ENCODE measurements at regions not wholly inside any gene's neighbourhood (a gene's known extent, or its start where the extent isn't known, plus 50 kb on each side); places are given as distances from the start of the nearest gene placed in this dataset.
"Not testable (repeated sequence)": the region's sequence is repeated elsewhere in the genome, so short reads cannot be mapped to it uniquely, and the experiment has no call there.

- TF ChIP-seq Cebpa-rat (IDR thresholded peaks at IDR 0.05): no peak
- Histone ChIP-seq H3K9me3 (replicated peaks in 1 of 11) (no peaks in the 10 kb centered on the region), H3K4me3 (no peak overlapping the region), H3K4me2 (peak overlapping the region in 8 of 11 experiments; percentile 54 to 88 (median 74); a peak in 14 of 22 replicates), H3K4me1 (peaks cover 5 to 52% (median 48%) of the 10 kb centered on the region in 10 experiments; a peak in 18 of 20 replicates), H3K27me3 (peaks cover 7 to 25% (median 21%) of the 10 kb centered on the region in 11 experiments; a peak in 20 of 22 replicates), H4K20me1 (peaks cover 0 to 33% (median 0%) of the 10 kb centered on the region in 11 experiments; a peak in 7 of 22 replicates), H3K9ac (no peak overlapping the region), H3K36me3 (no peaks in the 10 kb centered on the region), H3K27ac (no peak overlapping the region)
Measured at GRCh38 chr5:136768457-136768856, 403.1 kb upstream of the TRPC7 start.

DNA sequence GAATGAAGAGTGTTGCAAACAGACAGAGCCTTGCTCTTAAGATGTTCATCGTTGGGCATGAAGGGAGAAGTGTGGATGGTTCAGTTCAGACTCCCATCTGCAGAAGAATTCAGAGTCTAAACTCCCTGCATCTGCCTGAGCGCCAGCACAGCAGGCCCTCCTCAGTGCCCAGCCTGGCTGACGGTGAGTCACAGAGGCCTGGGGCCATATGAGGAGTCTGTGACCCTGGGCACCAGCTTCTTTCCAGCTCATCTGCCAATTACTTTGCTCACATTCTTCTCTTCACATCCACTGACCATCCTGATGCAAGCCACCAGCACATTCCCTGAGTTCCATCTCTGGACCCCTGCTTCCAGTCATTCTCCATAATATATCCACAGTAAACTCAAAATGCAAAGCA, 401.1 kb upstream of the TRPC7 start:
- no peak overlapping the region for H3K9ac ChIP-seq
- H3K27ac ChIP-seq: no peak overlapping the region
- no peak for TF ChIP-seq Cebpa-rat (IDR thresholded peaks at IDR 0.05)
- no peaks in the 10 kb centered on the region for H3K36me3 ChIP-seq
- H4K20me1 ChIP-seq: peaks cover 0 to 24% (median 0%) of the 10 kb centered on the region in 11 experiments; a peak in 7 of 22 replicates
- H3K4me1 ChIP-seq: peaks cover 5 to 34% (median 30%) of the 10 kb centered on the region in 10 experiments; a peak in 18 of 20 replicates
- H3K4me3 ChIP-seq: no peak overlapping the region
- H3K4me2 ChIP-seq: no peak overlapping the region
- no peaks in the 10 kb centered on the region for H3K9me3 ChIP-seq (replicated peaks in 1 of 11)
- peaks cover 0 to 13% (median 11%) of the 10 kb centered on the region in 11 experiments; a peak in 19 of 22 replicates for H3K27me3 ChIP-seq

- Histone ChIP-seq H3K4me3 (no peak overlapping the region), H3K9ac (no peak overlapping the region), H4K20me1 (peaks cover 0 to 12% (median 0%) of the 10 kb centered on the region in 11 experiments; a peak in 6 of 22 replicates), H3K27ac (no peak overlapping the region), H3K27me3 (no peaks in the 10 kb centered on the region), H3K9me3 (replicated peaks in 1 of 11) (no peaks in the 10 kb centered on the region), H3K4me2 (no peak overlapping the region), H3K36me3 (no peaks in the 10 kb centered on the region), H3K4me1 (peaks cover 0 to 16% (median 13%) of the 10 kb centered on the region in 10 experiments; a peak in 13 of 20 replicates)
- TF ChIP-seq Cebpa-rat (IDR thresholded peaks at IDR 0.05): no peak
Measured at GRCh38 chr5:136764601-136765000, 399.3 kb upstream of the TRPC7 start.

GRCh38 chr5:136763548-136763947, 398.2 kb upstream of the TRPC7 start:
- H3K9ac ChIP-seq: no peak overlapping the region
- H3K27ac ChIP-seq: no peak overlapping the region
- H3K36me3 ChIP-seq: no peaks in the 10 kb centered on the region
- H3K4me1 ChIP-seq: peaks cover 0 to 5% (median 2%) of the 10 kb centered on the region in 10 experiments; a peak in 9 of 20 replicates
- H3K4me2 ChIP-seq: no peak overlapping the region
- H3K4me3 ChIP-seq: no peak overlapping the region
- no peak for TF ChIP-seq Cebpa-rat (IDR thresholded peaks at IDR 0.05)
- H4K20me1 ChIP-seq: 0 out of 22 replicates have a peak, but pooled peaks cover 0 to 3% (median 0%) of the 10 kb centered on the region in 11 experiments
- H3K27me3 ChIP-seq: no peaks in the 10 kb centered on the region
- no peaks in the 10 kb centered on the region for H3K9me3 ChIP-seq (replicated peaks in 1 of 11)

DNA sequence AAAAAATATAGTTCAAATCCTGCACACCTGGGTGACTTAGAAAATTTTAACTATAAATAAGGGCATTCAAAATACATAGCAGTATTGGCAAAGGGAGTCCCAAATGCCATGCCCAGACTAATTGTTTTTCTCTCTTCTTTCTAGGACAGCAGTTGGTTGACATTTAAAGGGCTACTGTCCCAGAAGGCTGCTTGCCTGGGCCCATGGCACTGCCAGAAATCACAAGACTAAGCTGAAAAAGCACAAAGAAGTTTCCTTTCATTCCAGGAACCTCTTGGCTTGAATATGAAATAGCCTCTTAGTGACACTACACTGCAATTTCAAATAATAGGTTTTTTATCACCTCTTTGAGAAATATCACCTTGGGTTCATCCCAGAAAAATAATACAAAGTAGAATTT, 388.9 kb upstream of the TRPC7 start:
- no peak overlapping the region for H3K27ac ChIP-seq
- TF ChIP-seq Cebpa-rat (IDR thresholded peaks at IDR 0.05): no peak
- H3K4me3 ChIP-seq: no peak overlapping the region
- no peak overlapping the region for H3K9ac ChIP-seq
- H3K9me3 ChIP-seq (replicated peaks in 1 of 11): peaks cover 0 to 9% (median 0%) of the 10 kb centered on the region in 11 experiments; a peak in 2 of 22 replicates
- H3K4me1 ChIP-seq: peaks cover 0 to 9% (median 4%) of the 10 kb centered on the region in 10 experiments; a peak in 7 of 20 replicates
- H3K27me3 ChIP-seq: no peaks in the 10 kb centered on the region
- H3K4me2 ChIP-seq: no peak overlapping the region
- H4K20me1 ChIP-seq: no peaks in the 10 kb centered on the region
- no peaks in the 10 kb centered on the region for H3K36me3 ChIP-seq

- H3K4me2 ChIP-seq: no peak overlapping the region
- no peak overlapping the region for H3K27ac ChIP-seq
- H3K27me3 ChIP-seq: no peaks in the 10 kb centered on the region
- TF ChIP-seq Cebpa-rat (IDR thresholded peaks at IDR 0.05): no peak
- H3K9ac ChIP-seq: no peak overlapping the region
- no peak overlapping the region for H3K4me3 ChIP-seq
- H3K4me1 ChIP-seq: no peaks in the 10 kb centered on the region; a peak in 2 of 20 replicates
- no peaks in the 10 kb centered on the region for H3K36me3 ChIP-seq
- no peaks in the 10 kb centered on the region for H4K20me1 ChIP-seq
- no peaks in the 10 kb centered on the region for H3K9me3 ChIP-seq (replicated peaks in 1 of 11)
Measured at GRCh38 chr5:136750224-136750862, 385.0 kb upstream of the TRPC7 start.

GRCh38 chr5:136749016-136749415, 383.7 kb upstream of the TRPC7 start:
- Histone ChIP-seq H3K36me3 (no peaks in the 10 kb centered on the region), H3K4me3 (no peak overlapping the region), H3K4me2 (no peak overlapping the region), H3K9ac (no peak overlapping the region), H3K9me3 (replicated peaks in 1 of 11) (peaks cover 2 to 9% (median 8%) of the 10 kb centered on the region in 11 experiments; a peak in 19 of 22 replicates), H4K20me1 (no peaks in the 10 kb centered on the region), H3K27me3 (no peaks in the 10 kb centered on the region), H3K4me1 (no peaks in the 10 kb centered on the region; a peak in 2 of 20 replicates), H3K27ac (no peak overlapping the region)
- no peak for TF ChIP-seq Cebpa-rat (IDR thresholded peaks at IDR 0.05)

DNA sequence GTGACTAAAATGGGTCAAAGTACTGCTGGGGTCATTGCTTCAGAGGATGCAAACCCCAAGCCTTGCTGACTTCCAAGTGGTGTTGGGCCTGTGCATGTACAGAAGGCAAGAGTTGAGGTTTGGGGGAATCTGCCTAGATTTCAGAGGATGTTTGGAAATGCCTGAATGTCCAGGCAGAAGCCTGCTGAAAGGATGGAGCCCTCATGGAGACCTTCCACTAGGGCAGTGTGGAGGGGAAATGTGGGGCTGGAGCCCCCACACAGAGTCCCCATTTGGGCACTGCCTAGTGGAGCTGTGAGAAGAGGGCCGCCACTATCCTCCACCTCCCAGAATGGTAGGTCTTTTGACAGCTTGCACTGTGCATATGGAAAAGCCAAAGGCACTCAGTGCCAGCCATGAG, 377.7 kb upstream of the TRPC7 start:
- TF ChIP-seq Cebpa-rat (IDR thresholded peaks at IDR 0.05): no peak
- Histone ChIP-seq H3K27me3 (no peaks in the 10 kb centered on the region), H3K9me3 (replicated peaks in 1 of 11) (peaks cover 26 to 40% (median 34%) of the 10 kb centered on the region in 11 experiments), H3K4me2 (no peak overlapping the region), H3K4me3 (0 out of 20 replicates have a peak overlapping the region, but pooled peaks of 2 of the 10 experiments have one; percentile 7 to 19), H3K9ac (no peak overlapping the region), H4K20me1 (no peaks in the 10 kb centered on the region), H3K27ac (no peak overlapping the region), H3K4me1 (no peaks in the 10 kb centered on the region; a peak in 1 of 20 replicates), H3K36me3 (no peaks in the 10 kb centered on the region; a peak in 2 of 22 replicates)

DNA sequence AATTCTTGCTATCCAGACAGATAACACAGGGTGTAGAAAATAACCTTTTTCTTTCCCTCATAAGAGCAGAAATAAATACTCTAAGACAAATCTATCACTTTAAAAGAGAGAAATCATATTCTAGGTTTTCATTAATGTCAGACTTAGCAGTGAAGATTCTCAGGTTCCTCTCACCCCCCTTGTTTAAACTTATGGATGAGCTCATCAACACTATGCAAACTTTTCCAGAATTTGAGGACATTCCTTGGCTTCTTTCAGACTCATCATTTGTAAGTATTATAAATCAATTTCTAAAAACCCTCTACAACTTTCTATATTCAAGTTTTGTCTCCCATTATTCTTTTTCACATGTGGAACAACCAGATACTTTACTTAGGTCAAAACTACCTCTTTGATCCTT, 374.9 kb upstream of the TRPC7 start:
- Histone ChIP-seq H4K20me1 (no peaks in the 10 kb centered on the region), H3K9me3 (replicated peaks in 1 of 11) (peaks cover 26 to 42% (median 34%) of the 10 kb centered on the region in 11 experiments), H3K9ac (no peak overlapping the region), H3K27ac (no peak overlapping the region), H3K27me3 (no peaks in the 10 kb centered on the region), H3K4me1 (no peaks in the 10 kb centered on the region), H3K4me3 (no peak overlapping the region), H3K4me2 (no peak overlapping the region), H3K36me3 (no peaks in the 10 kb centered on the region; a peak in 2 of 22 replicates)
- TF ChIP-seq Cebpa-rat (IDR thresholded peaks at IDR 0.05): no peak

DNA sequence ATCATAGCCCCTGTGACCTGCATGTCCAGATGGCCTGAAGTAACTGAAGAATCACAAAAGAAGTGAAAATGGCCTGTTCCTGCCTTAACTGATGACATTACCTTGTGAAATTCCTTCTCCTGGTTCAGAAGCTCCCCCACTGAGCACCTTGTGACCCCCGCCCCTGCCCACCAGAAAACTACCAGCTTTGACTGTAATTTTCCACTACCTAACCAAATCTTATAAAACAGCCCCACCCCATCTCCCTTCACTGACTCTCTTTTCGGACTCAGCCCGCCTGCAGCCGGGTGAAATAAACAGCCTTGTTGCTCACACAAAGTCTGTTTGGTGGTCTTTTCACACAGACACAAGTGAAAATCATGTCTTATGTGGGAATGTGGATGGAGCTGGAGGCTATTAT, 373.9 kb upstream of the TRPC7 start:
- not testable (repeated sequence) for H3K36me3 ChIP-seq, H3K9ac ChIP-seq, H4K20me1 ChIP-seq, H3K4me2 ChIP-seq, H3K27ac ChIP-seq, H3K4me3 ChIP-seq, H3K27me3 ChIP-seq, H3K4me1 ChIP-seq
- peaks cover 26 to 38% (median 28%) of the 10 kb centered on the region in 11 experiments for H3K9me3 ChIP-seq (replicated peaks in 1 of 11)

All from BLaER1 treated with 17β-estradiol and CSF1 and Interleukin-3, amounts not matched to agents 10 nM and 100 nM (cell line).